PC-9 (cell line): ENCODE measurements at regions not wholly inside any gene's neighbourhood (a gene's known extent, or its start where the extent isn't known, plus 50 kb on each side); places are given as distances from the start of the nearest gene placed in this dataset.

Source experiments
- BruUV-seq: library from RNA; stranded (reverse); fragments of 400-500 nt; replicated peaks from 2 replicates; lab custom pipeline; 2021; lab: Mats Ljungman, UMichigan
- CTCF ChIA-PET: fragments of 300-600 bp; sonication (Branson Sonifier 250); formaldehyde crosslinking; loops from one replicate; lab custom pipeline; 2022; ENCODE audit warnings: antibody characterized with exemption; lab: Charles Lee
- POLR2A ChIA-PET: fragments of 300-600 bp; sonication (Branson Sonifier 250); formaldehyde crosslinking; loops from one replicate; lab custom pipeline; 2022; ENCODE audit warnings: antibody characterized with exemption; ENCODE audit not compliant: unreplicated experiment; lab: Charles Lee
- DNase-seq, 2 experiments: peaks; one replicate each; pipeline versions ENCODE4 v3.0.0 to v3.0.0-alpha.2; 2015 to 2022; ENCODE audit warnings: mixed read lengths in 1 of 2
- H2AFZ ChIP-seq: fragments of 200-600 bp; sonication (generic); 2 replicates; pipeline ENCODE4 v1.8.1; 2017; ENCODE audit warnings: antibody characterized with exemption
- H3F3A ChIP-seq: fragments of 200-600 bp; sonication (generic); 2 replicates; pipeline ENCODE4 v1.8.1; 2017; ENCODE audit warnings: antibody characterized with exemption, mild to moderate bottlenecking, low read depth; ENCODE audit not compliant: insufficient read depth
- H3K27ac ChIP-seq: fragments of 200-600 bp; sonication (generic); 2 replicates; pipeline ENCODE4 v1.6.1; 2016; ENCODE audit warnings: mixed run types
- H3K27me3 ChIP-seq: fragments of 200-600 bp; sonication (generic); 2 replicates; pipeline ENCODE4 v1.6.1; 2016; ENCODE audit warnings: low read depth, mixed run types; ENCODE audit not compliant: insufficient read depth
- H3K36me3 ChIP-seq: fragments of 200-600 bp; sonication (generic); 2 replicates; pipeline ENCODE4 v1.6.1; 2016; ENCODE audit warnings: low read depth, mixed run types
- H3K4me1 ChIP-seq: fragments of 200-600 bp; sonication (generic); replicated peaks from 2 replicates; pipeline ENCODE4 v1.6.1; 2016; ENCODE audit warnings: mixed run types; ENCODE audit not compliant: insufficient read depth
- H3K4me2 ChIP-seq: fragments of 200-600 bp; sonication (generic); 2 replicates; pipeline ENCODE4 v1.6.1; 2017; ENCODE audit warnings: mixed run types
- H3K4me3 ChIP-seq: fragments of 200-600 bp; sonication (generic); 2 replicates; pipeline ENCODE4 v1.6.1; 2016; ENCODE audit warnings: mixed run types
- H3K79me2 ChIP-seq: fragments of 200-600 bp; sonication (generic); 2 replicates; pipeline ENCODE4 v1.6.1; 2017; ENCODE audit warnings: low read depth, mixed run types
- H3K9me2 ChIP-seq: fragments of 200-600 bp; sonication (generic); 2 replicates; pipeline ENCODE4 v1.8.1; 2017; ENCODE audit warnings: mild to moderate bottlenecking; ENCODE audit not compliant: insufficient read depth
- H3K9me3 ChIP-seq: fragments of 200-600 bp; sonication (generic); 2 replicates; pipeline ENCODE4 v1.8.1; 2016; ENCODE audit warnings: low read depth; ENCODE audit not compliant: insufficient read depth
- H4K20me1 ChIP-seq: fragments of 200-600 bp; sonication (generic); 2 replicates; pipeline ENCODE4 v1.8.1; 2017; ENCODE audit not compliant: insufficient read depth
- CTCF ChIP-seq: fragments of 200-600 bp; sonication (generic); conservative IDR thresholded peaks from 2 replicates; pipeline ENCODE4 v1.6.1; 2017; ENCODE audit warnings: mixed run types, antibody characterized with exemption, mild to moderate bottlenecking, moderate library complexity
- EZH2 ChIP-seq: fragments of 200-600 bp; sonication (generic); IDR thresholded peaks from 2 replicates; pipeline ENCODE4 v1.8.0; 2017; ENCODE audit warnings: antibody characterized with exemption, low read depth
- intact Hi-C: fragments of 100-400 bp; cut with micrococcal nuclease; formaldehyde crosslinking; loops from one replicate; pipeline ENCODE4 v1.10.0; 2022; ENCODE audit not compliant: unreplicated experiment

- Histone ChIP-seq H3K79me2 (no peaks in the 10 kb centered on the region), H3K9me3 (no peaks in the 10 kb centered on the region), H3F3A (no peaks in the 10 kb centered on the region), H3K4me1 (no peaks in the 10 kb centered on the region), H3K36me3 (no peaks in the 10 kb centered on the region), H3K4me2 (no peak overlapping the region), H3K27ac (no peak overlapping the region), H4K20me1 (no peaks in the 10 kb centered on the region), H3K27me3 (no peaks in the 10 kb centered on the region), H3K9me2 (no peaks in the 10 kb centered on the region), H3K4me3 (no peak overlapping the region), H2AFZ (no peak overlapping the region)
- intact Hi-C loops, result no loop called here
- DNase-seq, result no peak
- CTCF ChIA-PET, result no interaction called here
- POLR2A ChIA-PET, result no interaction called here
- TF ChIP-seq CTCF, result no peak
- no peak for TF ChIP-seq EZH2
- BruUV-seq, result no TSS peak
Measured at GRCh38 chr4:20589436-20589835, 110.8 kb upstream of the PACRGL start.

GRCh38 chr4:20590849-20591248, 109.4 kb upstream of the PACRGL start:
- Histone ChIP-seq H3F3A (no peaks in the 10 kb centered on the region), H3K4me3 (no peak overlapping the region), H3K4me2 (no peak overlapping the region), H4K20me1 (no peaks in the 10 kb centered on the region), H3K27me3 (no peaks in the 10 kb centered on the region), H3K27ac (no peak overlapping the region), H3K36me3 (no peaks in the 10 kb centered on the region), H2AFZ (no peak overlapping the region), H3K9me3 (no peaks in the 10 kb centered on the region), H3K4me1 (no peaks in the 10 kb centered on the region), H3K79me2 (no peaks in the 10 kb centered on the region), H3K9me2 (no peaks in the 10 kb centered on the region)
- TF ChIP-seq CTCF (no peak), EZH2 (no peak)
- CTCF ChIA-PET, result interaction anchor here (0.6 kb wide), 1 partner anchor 46 kb away, joined by 14 read pairs; no protein-coding TSS in a partner anchor
- DNase-seq, result no peak
- intact Hi-C loops, result no loop called here
- POLR2A ChIA-PET, result no interaction called here
- BruUV-seq, result no TSS peak

- H3K4me2 ChIP-seq, result no peak overlapping the region
- no peaks in the 10 kb centered on the region for H3K4me1 ChIP-seq
- no TSS peak for BruUV-seq
- no peaks in the 10 kb centered on the region for H3K27me3 ChIP-seq
- H3K9me3 ChIP-seq, result no peaks in the 10 kb centered on the region
- no peak overlapping the region for H2AFZ ChIP-seq
- ChIA-PET CTCF (interaction anchor here (0.6 kb wide), 1 partner anchor 45 kb away, joined by 14 read pairs; no protein-coding TSS in a partner anchor), POLR2A (no interaction called here)
- H3K79me2 ChIP-seq, result no peaks in the 10 kb centered on the region
- no peak for DNase-seq
- no peaks in the 10 kb centered on the region for H3K36me3 ChIP-seq
- H3K27ac ChIP-seq, result no peak overlapping the region
- no peaks in the 10 kb centered on the region for H4K20me1 ChIP-seq
- H3K4me3 ChIP-seq, result no peak overlapping the region
- no peaks in the 10 kb centered on the region for H3F3A ChIP-seq
- TF ChIP-seq CTCF (no peak), EZH2 (no peak)
- H3K9me2 ChIP-seq, result no peaks in the 10 kb centered on the region
- intact Hi-C loops, result no loop called here
Measured at GRCh38 chr4:20591571-20591970, 108.7 kb upstream of the PACRGL start.
